ENCODE measurements at regions not wholly inside any gene's neighbourhood (a gene's known extent, or its start where the extent isn't known, plus 50 kb on each side); places are given as distances from the start of the nearest gene placed in this dataset.

GRCh38 chr3:86658876-86659275 lies 332.1 kb downstream of the VGLL3 start:
- TF ChIP-seq POLR2AphosphoS5 (IDR thresholded peaks at IDR 0.05; ENCODE audit: low read depth, low read length) (no peak), REST (IDR thresholded peaks at IDR 0.05; ENCODE audit: insufficient read depth in 1 of 2, low read depth in 2 of 2, low read length in 2 of 2) (no peak), SIN3A (IDR thresholded peaks at IDR 0.05; ENCODE audit: borderline replicate concordance, insufficient read depth, low read length) (no peak), TAF1 (IDR thresholded peaks at IDR 0.05; ENCODE audit: borderline replicate concordance, insufficient read depth, low read length) (no peak), FOXP2 (optimal IDR thresholded peaks at IDR 0.05; ENCODE audit: borderline replicate concordance, extremely low read depth, extremely low read length, insufficient read depth) (no peak)
